ENCODE measurements at regions not wholly inside any gene's neighbourhood (a gene's known extent, or its start where the extent isn't known, plus 50 kb on each side); places are given as distances from the start of the nearest gene placed in this dataset.

DNA sequence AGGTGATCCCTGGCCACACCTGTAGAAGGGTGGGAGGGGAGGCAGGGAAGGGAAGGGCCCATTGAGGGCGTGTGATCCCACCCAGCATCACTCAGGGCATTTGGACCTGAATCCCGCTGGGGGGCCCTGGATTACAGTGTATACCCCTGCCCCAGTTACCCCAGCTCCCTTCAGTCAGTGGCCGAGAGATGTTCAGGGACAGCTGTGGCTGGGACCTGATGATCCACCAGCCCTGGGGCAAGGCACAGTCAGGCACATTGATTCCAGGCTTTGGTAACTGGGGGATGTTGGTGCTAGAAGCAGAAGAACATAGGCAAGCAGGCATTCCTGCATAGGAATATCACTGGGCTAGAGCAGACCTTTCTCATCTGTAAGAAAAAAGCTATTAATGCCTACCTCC, 170.3 kb downstream of the FOXL1 start:
- TF ChIP-seq, protein P1, sequence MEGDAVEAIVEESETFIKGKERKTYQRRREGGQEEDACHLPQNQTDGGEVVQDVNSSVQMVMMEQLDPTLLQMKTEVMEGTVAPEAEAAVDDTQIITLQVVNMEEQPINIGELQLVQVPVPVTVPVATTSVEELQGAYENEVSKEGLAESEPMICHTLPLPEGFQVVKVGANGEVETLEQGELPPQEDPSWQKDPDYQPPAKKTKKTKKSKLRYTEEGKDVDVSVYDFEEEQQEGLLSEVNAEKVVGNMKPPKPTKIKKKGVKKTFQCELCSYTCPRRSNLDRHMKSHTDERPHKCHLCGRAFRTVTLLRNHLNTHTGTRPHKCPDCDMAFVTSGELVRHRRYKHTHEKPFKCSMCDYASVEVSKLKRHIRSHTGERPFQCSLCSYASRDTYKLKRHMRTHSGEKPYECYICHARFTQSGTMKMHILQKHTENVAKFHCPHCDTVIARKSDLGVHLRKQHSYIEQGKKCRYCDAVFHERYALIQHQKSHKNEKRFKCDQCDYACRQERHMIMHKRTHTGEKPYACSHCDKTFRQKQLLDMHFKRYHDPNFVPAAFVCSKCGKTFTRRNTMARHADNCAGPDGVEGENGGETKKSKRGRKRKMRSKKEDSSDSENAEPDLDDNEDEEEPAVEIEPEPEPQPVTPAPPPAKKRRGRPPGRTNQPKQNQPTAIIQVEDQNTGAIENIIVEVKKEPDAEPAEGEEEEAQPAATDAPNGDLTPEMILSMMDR (IDR thresholded peaks at IDR 0.05), result no peak
- TF ChIP-seq POLR2A (IDR thresholded peaks at IDR 0.05), result no peak

All from ovary (tissue), 3 donors.